ENCODE measurements at regions not wholly inside any gene's neighbourhood (a gene's known extent, or its start where the extent isn't known, plus 50 kb on each side); places are given as distances from the start of the nearest gene placed in this dataset.

DNA sequence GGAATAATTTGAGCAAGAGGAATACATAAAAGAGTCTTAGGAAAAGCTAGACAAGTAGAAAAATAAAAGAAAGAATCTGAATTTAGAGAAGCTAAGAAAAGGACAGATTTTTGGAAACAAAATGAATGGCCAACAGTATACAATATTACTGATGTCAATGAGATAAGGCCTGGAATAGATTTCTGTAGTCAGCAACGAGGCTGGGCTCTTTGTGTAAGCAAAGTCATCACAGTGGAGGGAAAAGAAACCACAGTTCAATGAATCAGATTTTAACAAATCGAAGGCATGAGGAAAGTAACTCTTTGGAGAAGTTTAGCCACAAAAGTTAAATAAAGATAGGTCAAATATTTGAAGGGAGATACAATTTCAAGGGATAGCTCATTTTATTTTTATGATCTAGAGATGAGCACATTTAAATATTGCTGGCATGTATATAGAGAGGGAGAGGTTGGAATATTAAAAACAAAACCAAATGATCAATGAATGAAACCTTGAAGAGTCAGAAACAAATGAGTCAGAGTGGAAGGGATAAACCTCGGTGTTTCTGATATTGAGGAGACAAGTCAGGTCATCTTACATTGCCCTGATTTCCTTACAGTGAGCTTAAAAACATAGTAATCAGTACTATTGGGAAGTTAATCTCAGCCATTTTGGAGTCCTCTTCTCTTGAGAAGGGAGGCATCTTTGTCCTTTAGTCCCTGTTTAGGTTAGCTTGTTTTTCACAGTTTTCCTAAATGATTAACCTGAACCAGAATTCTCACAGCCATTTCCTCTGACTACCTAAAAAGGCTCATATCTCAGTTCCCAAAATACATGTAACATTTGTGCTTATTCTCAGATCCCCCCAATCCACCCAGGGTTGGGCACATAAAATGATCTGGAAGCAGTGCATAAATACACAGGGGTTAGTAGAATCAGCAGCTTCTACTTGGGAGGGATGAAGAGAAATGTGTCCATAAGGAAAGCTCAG lies 620.0 kb upstream of the B3GALT2 start:
- no peak for DNase-seq

- DNase-seq, result no peak
Measured at GRCh38 chr1:193799948-193800690, 613.7 kb upstream of the B3GALT2 start.

DNA sequence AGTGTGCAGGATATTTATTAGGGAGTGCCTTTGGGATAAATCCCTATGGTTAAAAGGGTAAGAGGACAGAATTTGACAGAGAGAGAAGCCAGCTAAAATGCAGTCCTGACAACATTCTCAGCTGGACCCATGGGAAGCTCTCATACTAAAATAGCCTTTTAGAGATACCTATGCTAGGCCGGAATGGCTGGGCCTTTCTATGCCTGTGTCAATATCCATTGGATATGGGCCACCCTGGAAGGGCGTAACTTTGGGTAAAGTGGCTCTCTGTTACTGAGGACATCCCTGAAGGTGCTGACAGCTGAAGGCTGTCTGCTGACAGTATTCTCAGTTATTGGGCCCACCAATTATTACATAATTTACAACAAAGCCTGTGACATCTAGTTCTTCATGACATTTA lies 613.0 kb upstream of the B3GALT2 start:
- no peak for DNase-seq

GRCh38 chr1:193794239-193794638 lies 607.8 kb upstream of the B3GALT2 start:
- DNase-seq, result no peak

DNA sequence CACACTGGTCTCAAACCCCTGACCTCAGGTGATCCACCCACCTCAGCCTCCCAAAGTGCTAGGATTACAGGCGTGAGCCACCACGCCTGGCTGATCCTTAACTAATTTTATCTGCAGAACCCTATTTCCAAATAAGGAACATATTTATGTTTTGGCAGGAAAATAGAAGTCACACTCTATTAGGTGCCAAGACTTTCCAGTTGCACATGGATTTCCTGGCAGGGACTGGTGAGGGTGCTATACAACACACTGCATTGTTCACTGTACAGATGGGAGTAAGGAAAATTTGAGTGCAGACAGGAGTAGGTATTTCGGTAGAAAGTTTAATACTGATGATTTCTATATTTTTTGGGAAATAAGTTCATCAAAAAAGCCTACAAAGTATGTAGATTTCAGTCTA lies 605.3 kb upstream of the B3GALT2 start:
- DNase-seq, result no peak

GRCh38 chr1:193787061-193787460 lies 600.6 kb upstream of the B3GALT2 start:
- DNase-seq, result no peak

- DNase-seq, result no peak
Measured at GRCh38 chr1:193785850-193786420, 599.5 kb upstream of the B3GALT2 start.

GRCh38 chr1:193774536-193775323 lies 588.3 kb upstream of the B3GALT2 start:
- no peak for DNase-seq

- no peak for DNase-seq
Measured at GRCh38 chr1:193771596-193771995, 585.2 kb upstream of the B3GALT2 start.

DNA sequence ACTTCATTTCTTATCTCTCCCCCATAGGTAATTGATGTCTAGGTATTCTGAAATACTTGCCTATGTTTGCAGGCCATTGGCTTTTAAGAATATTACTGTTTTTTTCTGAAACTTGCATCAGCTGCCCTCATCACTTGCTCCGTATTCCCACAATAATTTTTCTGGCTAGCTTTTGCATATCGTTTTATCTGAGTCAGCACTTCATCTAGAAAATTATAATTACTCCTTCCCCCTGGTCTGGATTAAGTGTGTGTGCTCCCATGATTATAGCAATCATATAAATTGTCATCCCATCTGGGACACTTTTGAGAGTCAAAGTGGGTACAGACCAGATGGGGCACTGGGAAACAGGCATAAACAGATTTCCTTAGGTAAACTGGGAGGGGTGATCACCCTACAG lies 583.2 kb upstream of the B3GALT2 start:
- no peak for DNase-seq

GRCh38 chr1:193767886-193768285 lies 581.5 kb upstream of the B3GALT2 start:
- DNase-seq, result no peak

DNA sequence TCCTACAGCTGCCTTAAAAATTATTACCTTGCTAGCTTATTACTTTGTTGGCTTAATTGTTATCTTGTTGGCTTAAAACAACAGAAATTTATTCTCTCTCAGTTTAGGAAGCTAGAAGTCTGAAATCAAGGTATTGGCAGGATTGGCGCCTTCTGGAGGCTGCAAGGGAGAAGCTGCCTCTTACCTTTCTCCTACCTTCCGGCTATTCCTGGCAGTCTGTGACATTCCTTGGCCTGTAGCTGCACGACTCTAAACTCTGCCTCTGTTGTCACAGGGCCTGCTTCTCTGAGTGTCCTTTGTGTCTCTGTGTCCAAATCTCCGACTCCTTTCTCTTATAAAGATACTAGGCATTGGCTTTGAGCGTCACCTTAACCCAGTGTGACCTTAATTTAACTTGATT lies 579.9 kb upstream of the B3GALT2 start:
- no peak for DNase-seq

DNA sequence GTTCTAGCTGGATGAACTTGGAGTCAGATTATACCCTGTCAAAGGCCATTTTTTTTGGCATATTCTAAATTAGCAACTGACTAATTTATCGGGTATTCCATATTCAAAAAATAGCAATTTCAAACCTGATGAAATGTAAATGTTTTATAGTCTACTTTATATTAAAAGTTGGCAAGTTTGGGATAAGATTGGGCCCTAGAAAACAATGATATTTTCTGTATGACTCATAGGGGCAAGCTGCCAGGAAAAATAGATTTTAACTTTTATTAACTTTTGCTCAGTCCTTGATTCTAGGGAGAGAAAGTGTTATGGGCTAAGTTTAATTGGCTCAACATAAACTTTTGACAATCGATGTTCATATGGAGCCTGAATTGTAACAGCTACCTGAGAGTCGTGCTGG lies 576.9 kb upstream of the B3GALT2 start:
- DNase-seq, result no peak

DNA sequence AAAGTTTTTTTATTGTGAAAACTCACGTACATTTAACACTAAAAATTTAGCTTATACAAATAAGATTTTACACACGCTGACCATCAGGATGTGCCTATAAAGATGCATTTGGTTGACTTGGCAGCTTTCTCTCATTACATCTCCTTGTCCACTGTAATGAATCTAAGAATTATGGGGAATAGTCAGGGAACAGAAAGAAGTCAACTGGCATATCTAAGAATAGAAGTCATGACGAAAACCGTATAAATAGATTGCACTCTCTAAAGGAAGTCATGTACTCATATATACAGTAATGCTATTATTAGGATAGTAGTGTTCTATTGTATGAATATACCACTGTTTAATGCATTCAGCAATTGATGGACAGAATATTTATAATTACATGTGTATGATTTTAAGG lies 575.8 kb upstream of the B3GALT2 start:
- no peak for DNase-seq

- DNase-seq, result no peak
Measured at GRCh38 chr1:193755441-193755840, 569.0 kb upstream of the B3GALT2 start.

DNA sequence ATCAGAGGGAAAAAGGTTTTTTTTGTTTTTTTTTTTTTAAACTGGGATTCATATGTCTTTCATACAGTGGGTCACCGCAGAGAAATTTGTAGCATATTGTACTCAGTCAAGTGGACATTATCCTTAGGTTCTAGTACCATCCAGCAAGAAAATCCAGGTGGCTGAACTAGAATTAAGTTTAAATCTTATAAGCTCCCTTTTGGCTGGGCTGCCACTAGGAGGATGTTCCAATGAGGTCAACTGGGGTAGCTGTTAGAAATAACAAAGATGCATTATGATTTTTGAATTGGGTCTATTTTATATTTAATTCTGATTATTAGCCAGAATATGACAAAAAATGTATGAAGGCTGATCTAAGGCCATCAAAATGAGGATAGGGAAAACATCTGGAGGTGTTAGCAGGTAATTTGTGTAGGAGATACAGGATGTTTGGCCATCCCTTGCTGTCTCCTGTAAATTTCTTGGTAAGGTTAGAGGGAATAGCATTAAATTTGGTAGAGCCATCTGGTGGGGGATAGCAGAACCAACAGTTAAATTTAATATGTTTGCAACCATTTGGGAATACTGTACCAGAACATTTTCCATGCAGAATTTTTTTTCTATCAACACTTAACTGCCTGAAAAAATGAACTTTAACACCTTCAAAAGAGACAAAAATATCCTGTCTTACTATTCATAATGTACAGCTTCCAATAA lies 568.5 kb upstream of the B3GALT2 start:
- DNase-seq, result no peak

GRCh38 chr1:193754151-193754550 lies 567.7 kb upstream of the B3GALT2 start:
- no peak for DNase-seq

- no peak for DNase-seq
Measured at GRCh38 chr1:193753038-193753756, 566.8 kb upstream of the B3GALT2 start.

DNA sequence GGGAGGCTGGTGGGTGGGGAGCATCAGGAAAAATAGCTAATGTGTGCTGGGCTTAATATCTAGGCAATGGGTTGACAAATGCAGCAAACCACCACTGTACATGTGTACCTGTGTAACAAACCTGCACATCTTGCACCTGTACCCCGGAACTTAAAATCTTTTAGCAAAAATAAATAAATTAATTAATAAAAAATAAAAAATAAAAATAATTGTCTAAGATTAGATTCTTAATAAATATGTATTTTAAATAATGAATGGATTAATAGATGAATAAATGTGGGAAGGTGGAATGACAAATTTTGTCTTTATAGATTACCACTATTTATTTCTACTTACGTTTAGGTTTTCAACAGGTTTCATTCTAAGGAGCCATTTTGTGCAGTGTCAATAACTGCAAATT lies 563.5 kb upstream of the B3GALT2 start:
- no peak for DNase-seq

GRCh38 chr1:193747579-193747978 lies 561.2 kb upstream of the B3GALT2 start:
- DNase-seq, result no peak

- no peak for DNase-seq
Measured at GRCh38 chr1:193741228-193741627, 554.8 kb upstream of the B3GALT2 start.

DNA sequence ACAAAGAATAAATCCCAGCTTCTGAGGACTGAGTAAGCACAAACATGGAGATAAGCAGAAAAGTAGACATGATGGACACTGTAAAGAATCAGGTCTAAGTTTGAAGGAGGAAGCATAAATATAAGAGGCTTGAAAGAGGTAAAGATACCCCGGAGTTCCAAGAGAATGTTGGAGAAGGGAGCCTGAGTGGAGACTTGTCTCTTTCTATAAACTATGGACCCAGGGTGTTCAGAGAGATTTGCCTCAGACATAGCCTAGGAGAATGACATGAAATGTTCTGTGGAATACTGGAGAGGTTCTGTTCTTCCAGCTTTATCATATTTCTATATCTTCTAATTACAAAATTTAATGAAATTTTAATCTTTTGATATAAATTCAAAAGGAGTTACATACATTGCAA lies 554.3 kb upstream of the B3GALT2 start:
- DNase-seq, result no peak
